NCI-H748 (cell line): ENCODE measurements at regions not wholly inside any gene's neighbourhood (a gene's known extent, or its start where the extent isn't known, plus 50 kb on each side); places are given as distances from the start of the nearest gene placed in this dataset.

Source experiments
- DNase-seq: peaks from one replicate; lab custom pipeline; 2025; ENCODE audit not compliant: unreplicated experiment; lab: John Stamatoyannopoulos, UW

- no peak for DNase-seq
These were observed 60.9 kb upstream of the TMEM17 start for GRCh38 chr2:62566847-62567246.

- DNase-seq, result no peak
These were observed 59.4 kb upstream of the TMEM17 start for GRCh38 chr2:62565309-62565908.

- DNase-seq, result no peak
These were observed 58.6 kb upstream of the TMEM17 start for GRCh38 chr2:62564380-62565137.

- DNase-seq, result no peak
These were observed 55.6 kb upstream of the TMEM17 start for GRCh38 chr2:62561586-62561985.

- DNase-seq, result no peak
These were observed 53.6 kb upstream of the TMEM17 start for GRCh38 chr2:62559582-62559981.

GRCh38 chr2:62558743-62559142, 52.7 kb upstream of the TMEM17 start:
- no peak for DNase-seq

- DNase-seq, result no peak
These were observed 50.1 kb upstream of the TMEM17 start for GRCh38 chr2:62556086-62556485.
